ENCODE measurements at regions not wholly inside any gene's neighbourhood (a gene's known extent, or its start where the extent isn't known, plus 50 kb on each side); places are given as distances from the start of the nearest gene placed in this dataset.

DNA sequence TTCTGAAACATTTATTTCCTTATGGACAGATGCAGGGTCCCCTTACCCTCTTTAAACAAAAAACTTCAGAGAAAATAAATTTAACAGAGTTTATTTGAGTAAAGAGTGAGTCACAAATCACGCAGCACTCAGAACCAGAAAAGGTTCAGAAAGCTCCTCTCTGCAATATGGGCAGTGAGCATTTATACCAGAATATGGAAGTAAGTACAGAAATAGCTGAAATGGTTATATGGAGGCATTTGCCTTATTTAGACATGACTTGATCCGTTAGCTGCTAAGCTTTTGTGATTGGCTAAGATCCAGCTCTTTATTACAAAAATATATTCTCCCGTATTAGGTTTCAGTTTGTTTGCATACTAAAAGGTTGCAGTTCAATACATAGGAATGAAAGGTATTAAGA lies 1554.1 kb downstream of the EFNA5 start:
- 78% methylated on average over 3 of the region's 3 CpGs for WGBS
- Histone ChIP-seq H3K36me3 (ENCODE audit: control insufficient read depth in 4 of 4, insufficient read depth in 3 of 4, low read depth in 1 of 4, low read length in 3 of 4) (no peaks in the 10 kb centered on the region), H3K9ac (ENCODE audit: low read depth in 1 of 2, low read length in 2 of 2) (no peak overlapping the region), H3K9me3 (ENCODE audit: control insufficient read depth in 4 of 4, low read length in 3 of 4) (no peaks in the 10 kb centered on the region), H3K4me3 (ENCODE audit: low read depth in 1 of 3, low read length in 3 of 3) (no peak overlapping the region), H3K27me3 (ENCODE audit: control insufficient read depth in 4 of 4, insufficient read depth in 4 of 4, low read length in 3 of 4) (no peaks in the 10 kb centered on the region), H3K27ac (ENCODE audit: low read depth in 1 of 2, low read length in 2 of 2) (no peak overlapping the region), H3K4me1 (ENCODE audit: control insufficient read depth in 4 of 4, insufficient read depth in 4 of 4, low read length in 3 of 4) (no peaks in the 10 kb centered on the region)
- DNase-seq (ENCODE audit: low spot score), result no peak
- TF ChIP-seq FOXA1 (IDR thresholded peaks at IDR 0.05), result no peak
- no peak for TF ChIP-seq RAD21 (IDR thresholded peaks at IDR 0.05)
- TF ChIP-seq, protein P1, sequence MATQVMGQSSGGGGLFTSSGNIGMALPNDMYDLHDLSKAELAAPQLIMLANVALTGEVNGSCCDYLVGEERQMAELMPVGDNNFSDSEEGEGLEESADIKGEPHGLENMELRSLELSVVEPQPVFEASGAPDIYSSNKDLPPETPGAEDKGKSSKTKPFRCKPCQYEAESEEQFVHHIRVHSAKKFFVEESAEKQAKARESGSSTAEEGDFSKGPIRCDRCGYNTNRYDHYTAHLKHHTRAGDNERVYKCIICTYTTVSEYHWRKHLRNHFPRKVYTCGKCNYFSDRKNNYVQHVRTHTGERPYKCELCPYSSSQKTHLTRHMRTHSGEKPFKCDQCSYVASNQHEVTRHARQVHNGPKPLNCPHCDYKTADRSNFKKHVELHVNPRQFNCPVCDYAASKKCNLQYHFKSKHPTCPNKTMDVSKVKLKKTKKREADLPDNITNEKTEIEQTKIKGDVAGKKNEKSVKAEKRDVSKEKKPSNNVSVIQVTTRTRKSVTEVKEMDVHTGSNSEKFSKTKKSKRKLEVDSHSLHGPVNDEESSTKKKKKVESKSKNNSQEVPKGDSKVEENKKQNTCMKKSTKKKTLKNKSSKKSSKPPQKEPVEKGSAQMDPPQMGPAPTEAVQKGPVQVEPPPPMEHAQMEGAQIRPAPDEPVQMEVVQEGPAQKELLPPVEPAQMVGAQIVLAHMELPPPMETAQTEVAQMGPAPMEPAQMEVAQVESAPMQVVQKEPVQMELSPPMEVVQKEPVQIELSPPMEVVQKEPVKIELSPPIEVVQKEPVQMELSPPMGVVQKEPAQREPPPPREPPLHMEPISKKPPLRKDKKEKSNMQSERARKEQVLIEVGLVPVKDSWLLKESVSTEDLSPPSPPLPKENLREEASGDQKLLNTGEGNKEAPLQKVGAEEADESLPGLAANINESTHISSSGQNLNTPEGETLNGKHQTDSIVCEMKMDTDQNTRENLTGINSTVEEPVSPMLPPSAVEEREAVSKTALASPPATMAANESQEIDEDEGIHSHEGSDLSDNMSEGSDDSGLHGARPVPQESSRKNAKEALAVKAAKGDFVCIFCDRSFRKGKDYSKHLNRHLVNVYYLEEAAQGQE (IDR thresholded peaks at IDR 0.05), result no peak
- no peak for TF ChIP-seq HNF4G (IDR thresholded peaks at IDR 0.05)
- TF ChIP-seq GABPA (IDR thresholded peaks at IDR 0.05 in 1 of 2, conservative IDR thresholded peaks at IDR 0.05 in 1 of 2), result no peak
- TF ChIP-seq HNF4A (conservative IDR thresholded peaks at IDR 0.05), result no peak
- no peak for TF ChIP-seq NR2F2 (IDR thresholded peaks at IDR 0.05)
- no peak for TF ChIP-seq SP1 (IDR thresholded peaks at IDR 0.05)
- TF ChIP-seq FOXA2 (IDR thresholded peaks at IDR 0.05), result no peak
- TF ChIP-seq, protein P2, sequence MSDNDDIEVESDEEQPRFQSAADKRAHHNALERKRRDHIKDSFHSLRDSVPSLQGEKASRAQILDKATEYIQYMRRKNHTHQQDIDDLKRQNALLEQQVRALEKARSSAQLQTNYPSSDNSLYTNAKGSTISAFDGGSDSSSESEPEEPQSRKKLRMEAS (IDR thresholded peaks at IDR 0.05), result no peak

DNA sequence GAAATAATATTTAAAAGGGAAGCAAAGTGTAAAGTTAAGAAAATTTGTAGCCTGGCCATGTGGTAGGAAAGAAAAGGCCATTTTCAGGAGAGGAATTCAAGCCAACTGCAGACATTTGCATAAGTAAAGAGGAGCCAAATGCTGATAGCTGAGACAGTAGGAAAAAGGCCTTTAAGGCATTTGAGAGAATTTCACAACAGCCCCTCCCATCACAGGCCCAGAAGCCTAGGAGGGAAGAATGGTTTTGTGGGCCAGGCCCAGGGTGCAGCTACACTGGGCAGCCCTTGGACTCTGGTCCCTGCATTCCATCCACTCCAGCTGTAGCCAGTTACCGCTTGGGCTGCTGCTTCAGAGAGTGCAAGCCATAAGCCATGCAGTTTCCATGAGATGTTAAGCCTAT lies 1556.8 kb downstream of the EFNA5 start:
- Histone ChIP-seq H3K4me1 (ENCODE audit: control insufficient read depth in 4 of 4, insufficient read depth in 4 of 4, low read length in 3 of 4) (no peaks in the 10 kb centered on the region), H3K9me3 (ENCODE audit: control insufficient read depth in 4 of 4, low read length in 3 of 4) (no peaks in the 10 kb centered on the region), H3K4me3 (ENCODE audit: low read depth in 1 of 3, low read length in 3 of 3) (no peak overlapping the region), H3K9ac (ENCODE audit: low read depth in 1 of 2, low read length in 2 of 2) (no peak overlapping the region), H3K27me3 (ENCODE audit: control insufficient read depth in 4 of 4, insufficient read depth in 4 of 4, low read length in 3 of 4) (no peaks in the 10 kb centered on the region), H3K36me3 (ENCODE audit: control insufficient read depth in 4 of 4, insufficient read depth in 3 of 4, low read depth in 1 of 4, low read length in 3 of 4) (no peaks in the 10 kb centered on the region), H3K27ac (ENCODE audit: low read depth in 1 of 2, low read length in 2 of 2) (no peak overlapping the region)
- no peak for TF ChIP-seq GABPA (IDR thresholded peaks at IDR 0.05 in 1 of 2, conservative IDR thresholded peaks at IDR 0.05 in 1 of 2)
- no peak for TF ChIP-seq EGR1 (IDR thresholded peaks at IDR 0.05; ENCODE audit: low read depth in 2 of 2)
- TF ChIP-seq NR2F2 (IDR thresholded peaks at IDR 0.05), result no peak
- TF ChIP-seq CTCF (IDR thresholded peaks at IDR 0.05; ENCODE audit: low read depth, low read length, missing input control), result no peak
- TF ChIP-seq SP1 (IDR thresholded peaks at IDR 0.05), result no peak
- TF ChIP-seq JUND (IDR thresholded peaks at IDR 0.05), result no peak
- TF ChIP-seq, protein P3, sequence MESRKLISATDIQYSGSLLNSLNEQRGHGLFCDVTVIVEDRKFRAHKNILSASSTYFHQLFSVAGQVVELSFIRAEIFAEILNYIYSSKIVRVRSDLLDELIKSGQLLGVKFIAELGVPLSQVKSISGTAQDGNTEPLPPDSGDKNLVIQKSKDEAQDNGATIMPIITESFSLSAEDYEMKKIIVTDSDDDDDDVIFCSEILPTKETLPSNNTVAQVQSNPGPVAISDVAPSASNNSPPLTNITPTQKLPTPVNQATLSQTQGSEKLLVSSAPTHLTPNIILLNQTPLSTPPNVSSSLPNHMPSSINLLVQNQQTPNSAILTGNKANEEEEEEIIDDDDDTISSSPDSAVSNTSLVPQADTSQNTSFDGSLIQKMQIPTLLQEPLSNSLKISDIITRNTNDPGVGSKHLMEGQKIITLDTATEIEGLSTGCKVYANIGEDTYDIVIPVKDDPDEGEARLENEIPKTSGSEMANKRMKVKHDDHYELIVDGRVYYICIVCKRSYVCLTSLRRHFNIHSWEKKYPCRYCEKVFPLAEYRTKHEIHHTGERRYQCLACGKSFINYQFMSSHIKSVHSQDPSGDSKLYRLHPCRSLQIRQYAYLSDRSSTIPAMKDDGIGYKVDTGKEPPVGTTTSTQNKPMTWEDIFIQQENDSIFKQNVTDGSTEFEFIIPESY (IDR thresholded peaks at IDR 0.05), result no peak
- no peak for TF ChIP-seq TAF1 (conservative IDR thresholded peaks at IDR 0.05)
- TF ChIP-seq FOXA1 (IDR thresholded peaks at IDR 0.05), result no peak
- DNase-seq (ENCODE audit: low spot score), result no peak
- WGBS, result 81% methylated on average over 1 of the region's 1 CpG

Measured in liver (tissue), 8 donors.